T1000 (cell line): ENCODE measurements at regions not wholly inside any gene's neighbourhood (a gene's known extent, or its start where the extent isn't known, plus 50 kb on each side); places are given as distances from the start of the nearest gene placed in this dataset.

Source experiments
- DNase-seq: peaks from one replicate; lab custom pipeline; 2025; ENCODE audit warnings: mixed read lengths; lab: John Stamatoyannopoulos, UW

DNA sequence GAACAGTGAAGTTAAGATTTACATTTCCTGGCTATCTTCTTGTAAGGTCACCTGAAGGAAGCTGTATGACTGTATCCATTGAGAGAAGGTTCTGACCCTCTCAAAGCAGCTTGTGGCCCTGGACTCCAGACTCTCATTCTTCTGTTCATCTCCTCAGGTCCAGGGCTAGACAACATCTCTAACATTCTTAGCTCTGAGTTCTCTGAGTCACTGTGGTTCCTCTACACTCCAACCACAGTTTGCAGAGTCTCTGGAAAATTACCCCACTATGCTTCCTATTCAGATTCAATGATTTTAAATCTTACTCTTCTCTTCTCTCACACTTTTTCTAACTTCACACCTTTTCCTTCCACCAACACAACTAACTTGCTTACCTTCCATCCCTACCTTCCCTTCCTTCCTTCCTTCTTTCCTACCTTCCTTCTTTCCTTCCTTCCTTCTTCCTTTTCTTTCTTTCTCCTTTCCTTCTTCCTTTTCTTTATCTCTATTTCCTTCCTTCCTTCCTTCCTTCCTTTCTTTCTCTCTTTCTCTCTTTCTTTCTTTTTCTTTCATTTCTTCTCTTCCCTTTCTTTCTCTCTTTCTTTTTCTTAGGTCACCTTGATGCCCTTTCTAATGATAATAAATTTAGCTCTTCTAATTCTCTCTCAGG is 824.3 kb upstream of the ZEB2 start:
- DNase-seq, result no peak

- DNase-seq, result no peak
These were observed 823.4 kb upstream of the ZEB2 start for GRCh38 chr2:145343287-145343686.

DNA sequence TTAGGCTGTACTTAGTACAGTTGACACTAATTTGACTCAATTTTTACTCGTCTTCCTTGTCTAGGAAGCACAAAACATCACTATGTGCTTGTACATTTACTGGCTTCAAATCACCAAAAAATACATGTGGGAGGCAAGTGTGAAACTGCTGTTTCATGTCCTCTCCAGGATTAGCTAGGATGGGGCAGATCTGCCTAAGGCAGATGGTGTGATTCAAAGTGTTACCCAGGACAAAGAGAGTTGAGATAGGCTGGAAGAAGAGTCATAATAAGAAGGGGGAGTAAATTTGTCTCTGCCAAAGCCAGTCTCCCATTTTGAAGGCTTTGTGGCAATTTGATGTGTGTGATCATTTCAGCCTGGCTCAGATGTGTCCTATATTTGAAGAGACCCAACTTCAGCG is 821.6 kb upstream of the ZEB2 start:
- no peak for DNase-seq

DNA sequence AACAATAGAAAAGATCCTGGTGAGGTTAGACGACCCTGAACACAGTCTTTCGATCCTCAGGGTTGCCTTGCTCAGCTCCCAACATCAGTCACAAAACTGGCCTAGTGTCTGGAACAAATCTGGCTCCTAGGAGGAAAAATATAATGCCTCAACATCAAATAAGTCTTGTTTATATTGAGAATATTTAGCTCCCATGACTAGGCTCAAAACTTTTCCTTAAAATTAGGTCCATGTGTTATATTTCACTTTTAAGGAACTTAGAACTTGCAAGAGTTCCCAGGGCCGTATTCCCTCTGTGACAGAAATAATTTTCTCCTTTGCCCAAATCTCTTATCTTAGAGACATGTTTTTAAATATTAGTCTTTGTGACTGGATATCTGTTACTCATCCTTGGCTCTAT is 819.7 kb upstream of the ZEB2 start:
- DNase-seq, result no peak

DNA sequence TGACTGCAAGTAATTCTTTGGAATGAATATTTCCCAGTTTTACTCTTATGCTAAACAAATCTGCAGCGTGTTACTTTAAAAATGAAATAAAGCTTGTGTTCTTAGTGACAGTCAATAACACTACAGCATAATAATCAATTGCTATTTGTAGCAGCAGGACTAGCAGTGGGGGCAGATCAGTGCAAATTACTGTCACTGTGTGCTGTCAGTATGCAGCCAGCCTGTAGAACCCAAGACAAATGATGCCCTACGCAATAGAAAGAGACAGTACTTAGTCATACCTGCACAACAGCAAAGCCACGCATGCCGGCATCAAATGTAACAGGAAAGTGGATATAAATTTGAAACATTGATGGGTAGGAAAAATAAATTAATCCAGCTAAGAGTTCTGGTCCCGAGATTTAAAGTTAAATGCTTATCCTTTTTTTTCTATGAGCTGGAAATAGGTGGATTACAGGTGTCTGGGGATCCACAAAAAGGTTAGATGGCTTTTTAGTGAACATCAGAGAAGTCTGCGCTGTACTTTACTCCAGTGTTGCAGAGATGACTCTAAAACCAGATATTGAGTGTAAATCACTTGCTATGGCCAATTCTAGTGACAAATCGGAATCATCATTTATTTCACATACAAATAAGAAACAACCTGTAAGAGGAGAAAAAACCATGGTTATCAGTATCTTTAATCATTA is 812.4 kb upstream of the ZEB2 start:
- no peak for DNase-seq

DNA sequence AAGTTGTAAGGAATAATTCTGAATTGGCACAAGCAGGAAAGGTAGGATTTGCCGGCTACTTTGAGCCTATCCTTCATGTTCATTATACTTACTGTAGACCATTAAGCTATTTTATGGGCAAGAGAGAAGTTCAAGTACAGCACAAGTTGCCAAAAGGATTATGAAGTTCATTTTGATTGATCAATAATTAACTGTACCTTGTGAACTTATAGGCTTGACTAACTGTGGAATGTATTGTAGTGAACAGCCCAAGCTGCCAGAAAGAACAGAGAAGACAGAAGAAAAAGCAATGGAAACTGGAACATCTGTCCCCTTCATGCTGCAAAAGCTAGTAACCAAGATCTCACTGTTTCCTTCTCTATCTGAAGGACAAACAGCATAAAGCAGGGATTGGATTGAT is 810.1 kb upstream of the ZEB2 start:
- DNase-seq, result no peak

GRCh38 chr2:145325485-145325884 is 805.6 kb upstream of the ZEB2 start:
- no peak for DNase-seq

DNA sequence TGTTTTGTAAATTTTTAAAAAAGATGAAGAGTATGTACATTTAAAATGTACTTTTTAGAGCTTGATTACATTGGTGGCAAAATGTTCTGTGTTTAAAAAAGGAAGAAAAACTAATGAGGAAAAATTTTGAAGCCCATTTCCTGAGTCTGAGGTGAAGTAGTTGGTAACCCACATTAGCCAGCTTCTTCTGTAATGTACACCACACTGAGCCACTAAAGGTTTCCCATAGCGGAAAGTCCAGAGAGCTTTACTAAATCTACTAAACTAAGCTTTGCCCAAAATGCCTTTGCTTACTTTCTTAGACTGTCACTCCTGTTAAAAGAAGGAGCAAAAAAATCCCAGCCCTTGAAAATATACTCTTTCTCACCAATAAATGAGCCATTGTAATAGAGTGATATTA is 804.8 kb upstream of the ZEB2 start:
- DNase-seq, result no peak

GRCh38 chr2:145323512-145323911 is 803.6 kb upstream of the ZEB2 start:
- DNase-seq, result no peak

GRCh38 chr2:145321344-145321743 is 801.4 kb upstream of the ZEB2 start:
- no peak for DNase-seq

- no peak for DNase-seq
These were observed 796.6 kb upstream of the ZEB2 start for GRCh38 chr2:145316496-145316895.

- DNase-seq, result no peak
These were observed 795.1 kb upstream of the ZEB2 start for GRCh38 chr2:145315053-145315452.

DNA sequence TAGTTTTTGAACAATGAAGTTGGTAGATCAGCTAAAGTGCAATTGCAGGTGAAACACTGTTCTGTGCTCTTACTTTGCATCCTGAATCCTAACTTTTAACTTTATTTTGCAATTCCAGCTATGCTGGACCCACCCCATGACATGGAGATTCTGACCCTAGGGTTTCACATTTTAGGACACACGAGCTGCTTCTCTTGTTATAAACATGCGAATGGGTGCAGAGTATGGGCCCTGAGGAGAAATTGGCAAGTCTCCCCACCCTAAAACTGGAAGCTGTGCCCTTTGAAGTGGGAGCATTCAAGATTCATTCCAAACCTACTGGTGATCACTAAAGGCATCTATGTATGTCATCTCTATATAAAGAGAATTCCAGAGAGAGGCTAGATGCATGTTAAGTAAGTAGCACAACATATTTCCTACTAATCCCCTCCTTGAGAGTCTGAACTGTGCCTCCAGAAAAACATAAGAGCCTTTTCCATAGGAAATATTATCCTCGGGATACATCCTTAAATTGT is 794.3 kb upstream of the ZEB2 start:
- no peak for DNase-seq

GRCh38 chr2:145305889-145306288 is 786.0 kb upstream of the ZEB2 start:
- no peak for DNase-seq

GRCh38 chr2:145304501-145304900 is 784.6 kb upstream of the ZEB2 start:
- DNase-seq, result no peak

DNA sequence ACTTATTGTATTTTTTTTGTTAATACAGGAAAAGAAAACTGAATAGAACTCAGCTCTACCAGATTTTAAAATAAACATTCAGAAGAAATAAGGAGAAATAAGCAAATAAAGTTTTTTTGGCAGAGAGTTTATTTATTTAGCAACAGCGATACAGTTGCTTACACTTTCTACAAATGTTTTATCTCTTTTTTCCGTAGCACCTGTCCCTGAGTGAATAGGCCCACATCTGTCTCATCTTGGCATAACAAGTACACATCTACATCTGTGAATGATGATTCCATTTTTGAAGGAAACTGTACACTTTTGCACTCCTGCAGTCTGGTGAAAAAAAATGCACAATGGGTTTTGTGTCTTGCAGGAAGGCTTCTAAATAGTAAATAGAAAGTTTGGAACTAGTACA is 783.6 kb upstream of the ZEB2 start:
- DNase-seq, result no peak

GRCh38 chr2:145302886-145303285 is 783.0 kb upstream of the ZEB2 start:
- DNase-seq, result no peak

- DNase-seq, result no peak
These were observed 782.5 kb upstream of the ZEB2 start for GRCh38 chr2:145302451-145302850.

DNA sequence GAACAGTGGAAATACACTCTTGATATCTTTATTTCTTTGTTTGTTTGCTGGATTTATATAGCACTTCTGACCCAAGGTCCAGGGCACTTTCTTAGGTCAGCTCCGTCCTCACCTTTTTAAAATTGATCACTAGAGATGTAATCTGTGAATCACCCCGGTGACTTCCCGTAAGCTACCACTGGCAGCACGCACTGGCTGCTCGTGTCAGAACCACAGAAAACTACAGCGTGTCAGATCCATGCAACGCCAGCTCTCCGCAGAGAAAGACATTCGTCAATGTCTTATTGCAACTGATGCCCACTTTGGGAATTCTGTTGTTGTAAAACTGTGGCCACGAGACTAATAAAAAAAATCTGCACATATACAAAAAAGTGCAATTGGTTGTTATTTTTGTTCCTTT is 779.4 kb upstream of the ZEB2 start:
- no peak for DNase-seq

DNA sequence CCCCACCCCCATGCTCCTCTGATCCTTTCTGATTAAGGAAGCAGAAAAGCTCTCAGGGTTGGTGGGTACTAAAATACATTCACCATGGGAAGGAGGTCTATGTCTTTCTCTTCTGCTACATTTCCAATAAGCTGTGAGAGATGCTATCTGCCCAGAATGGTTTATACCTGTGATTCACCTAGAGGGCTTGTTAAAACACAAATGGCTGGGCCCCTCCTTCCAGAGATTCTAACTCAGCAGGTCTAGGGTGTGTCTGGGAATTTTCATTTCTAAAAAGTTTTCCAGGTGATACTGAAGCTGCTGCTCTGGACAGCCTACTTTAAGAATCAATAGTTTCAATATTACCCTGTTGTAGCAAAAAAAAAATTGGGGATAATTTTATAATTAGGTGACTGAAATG is 772.2 kb upstream of the ZEB2 start:
- no peak for DNase-seq

- no peak for DNase-seq
These were observed 771.1 kb upstream of the ZEB2 start for GRCh38 chr2:145290986-145291385.

DNA sequence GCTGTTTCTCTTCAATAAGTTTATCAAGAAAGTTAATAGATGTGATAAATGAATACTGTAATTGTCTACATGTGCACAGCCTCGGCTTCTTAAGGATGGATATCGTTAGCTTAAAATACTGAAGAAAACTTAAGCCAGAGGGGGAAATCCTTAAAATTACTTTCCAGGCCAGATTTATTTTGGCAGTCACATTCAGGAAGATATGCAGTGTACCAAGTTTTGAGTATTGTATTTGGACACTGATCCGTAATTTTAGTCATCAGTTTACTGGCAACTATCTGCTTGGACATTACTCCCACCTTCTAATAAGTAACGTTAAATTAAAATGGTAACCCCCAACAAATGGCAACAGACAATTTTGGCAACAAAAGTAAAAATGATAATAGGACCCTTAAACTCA is 770.0 kb upstream of the ZEB2 start:
- no peak for DNase-seq

- DNase-seq, result no peak
These were observed 769.0 kb upstream of the ZEB2 start for GRCh38 chr2:145288650-145289496.
